BE2C (cell line): ENCODE measurements at regions not wholly inside any gene's neighbourhood (a gene's known extent, or its start where the extent isn't known, plus 50 kb on each side); places are given as distances from the start of the nearest gene placed in this dataset.

Experiments
- DNase-seq: peaks from one replicate; pipeline ENCODE4 v3.0.0-alpha.2; 2020
- H3K27me3 ChIP-seq: fragments of 250-450 bp; sonication (Bioruptor Pico); 2 replicates; pipeline ENCODE4 v1.5.1; 2020; ENCODE audit warnings: mild to moderate bottlenecking
- H3K36me3 ChIP-seq: fragments of 250-450 bp; sonication (Bioruptor Pico); 2 replicates; pipeline ENCODE4 v1.5.1; 2020; ENCODE audit warnings: mild to moderate bottlenecking
- H3K4me1 ChIP-seq: fragments of 250-450 bp; sonication (Bioruptor Pico); 2 replicates; pipeline ENCODE4 v1.5.1; 2020
- H3K4me3 ChIP-seq: 2 replicates; pipeline ENCODE4 v1.5.1; 2011; ENCODE audit warnings: low read depth, low read length
- H3K9me3 ChIP-seq: fragments of 250-450 bp; sonication (Bioruptor Pico); 2 replicates; pipeline ENCODE4 v1.5.1; 2020
- CTCF ChIP-seq: IDR thresholded peaks from 2 replicates; pipeline ENCODE4 v1.5.1; 2012; ENCODE audit warnings: mild to moderate bottlenecking, low read depth, low read length

GRCh38 chr19:31496076-31496475 is 146.8 kb upstream of the TSHZ3 start:
- no peak for DNase-seq
- H3K4me1 ChIP-seq: no peaks in the 10 kb centered on the region
- TF ChIP-seq CTCF: no peak
- no peaks in the 10 kb centered on the region for H3K36me3 ChIP-seq
- H3K27me3 ChIP-seq: no peaks in the 10 kb centered on the region
- H3K4me3 ChIP-seq: no peak overlapping the region
- no peaks in the 10 kb centered on the region for H3K9me3 ChIP-seq

DNA sequence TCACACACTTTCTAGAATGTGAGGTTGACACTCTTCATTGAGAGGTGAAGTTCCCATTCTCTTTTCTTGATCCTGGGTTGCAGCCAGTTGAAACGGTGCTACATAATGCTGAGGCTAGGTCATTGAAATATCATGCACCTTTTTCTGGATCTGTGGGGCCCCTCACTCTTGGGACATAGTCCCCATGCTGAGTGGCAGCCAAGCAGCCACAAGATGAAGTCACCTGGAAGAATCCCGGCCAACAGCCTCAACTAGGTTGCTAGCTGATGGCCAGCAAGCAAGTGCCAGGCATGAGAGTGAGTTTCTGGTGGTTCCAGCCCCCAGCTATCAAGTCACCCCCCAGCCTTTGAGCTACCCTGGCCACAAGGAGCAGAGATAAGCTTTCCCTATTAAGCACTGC is 148.5 kb upstream of the TSHZ3 start:
- no peaks in the 10 kb centered on the region for H3K4me1 ChIP-seq
- no peak for TF ChIP-seq CTCF
- H3K4me3 ChIP-seq: no peak overlapping the region
- H3K27me3 ChIP-seq: no peaks in the 10 kb centered on the region
- H3K9me3 ChIP-seq: no peaks in the 10 kb centered on the region
- DNase-seq: no peak
- no peaks in the 10 kb centered on the region for H3K36me3 ChIP-seq

DNA sequence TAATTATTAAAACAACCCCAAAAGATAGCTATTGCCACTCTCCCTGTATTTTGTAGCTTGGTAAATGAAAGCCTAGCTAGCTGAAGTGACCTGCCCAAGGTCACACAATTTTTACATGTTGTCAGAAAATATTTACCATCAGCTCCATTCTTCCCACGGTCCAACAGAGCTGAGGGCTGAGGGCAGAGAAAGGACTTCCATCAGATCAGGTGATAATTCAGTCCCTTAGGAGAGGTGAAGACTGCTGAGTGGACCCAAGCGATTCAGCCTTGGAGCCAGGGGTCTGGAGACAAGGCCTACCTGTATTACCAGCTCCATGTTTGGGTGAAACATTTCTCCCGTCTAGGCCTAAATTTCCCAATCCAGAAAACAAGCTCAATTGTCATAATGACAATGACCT is 149.5 kb upstream of the TSHZ3 start:
- Histone ChIP-seq H3K9me3 (no peaks in the 10 kb centered on the region), H3K36me3 (no peaks in the 10 kb centered on the region), H3K4me3 (no peak overlapping the region), H3K27me3 (no peaks in the 10 kb centered on the region), H3K4me1 (no peaks in the 10 kb centered on the region)
- no peak for TF ChIP-seq CTCF
- DNase-seq: no peak

DNA sequence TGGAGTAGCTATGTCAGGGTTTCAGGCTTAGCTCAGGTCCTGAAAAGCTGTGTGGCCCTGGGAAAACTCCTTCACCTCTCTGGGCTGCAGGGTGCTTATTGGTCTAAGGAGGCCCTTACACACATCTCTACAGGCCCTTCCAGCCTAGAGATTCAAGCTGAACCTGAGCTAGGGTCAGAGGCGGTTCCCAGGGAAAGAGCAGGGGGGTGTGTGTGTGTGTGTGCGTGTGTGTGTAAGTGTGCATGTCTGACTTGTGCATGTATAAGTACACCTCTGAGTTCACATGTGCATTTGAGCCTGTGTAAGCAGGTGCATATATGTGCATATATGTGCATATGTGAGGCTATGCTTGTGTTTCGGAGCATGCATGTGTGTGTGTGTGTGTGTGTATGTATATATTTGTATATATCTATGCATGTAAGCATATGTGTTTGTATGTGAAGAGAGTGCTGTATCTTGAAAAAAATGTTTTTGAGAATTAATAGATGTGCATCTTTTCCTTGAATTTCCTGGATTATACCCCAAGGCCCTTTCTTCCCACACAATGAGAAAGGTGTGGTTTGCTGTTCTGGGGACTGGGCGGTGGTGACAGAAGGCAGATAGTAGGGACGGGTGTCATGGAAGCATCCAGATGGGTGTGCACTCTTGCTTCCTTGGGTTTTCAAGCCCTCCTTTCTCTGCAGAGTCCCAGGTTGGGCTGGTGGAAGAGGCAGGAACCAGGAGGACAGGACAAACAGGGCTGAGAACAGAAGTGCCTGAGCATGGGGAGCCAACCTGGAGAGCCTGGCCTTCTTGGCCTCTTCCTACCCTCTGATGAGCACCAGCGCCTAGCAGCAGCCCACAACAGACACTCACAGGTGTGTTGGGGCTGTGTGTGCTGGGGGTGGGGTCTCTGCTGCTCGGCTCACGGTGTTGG is 150.3 kb upstream of the TSHZ3 start:
- no peak overlapping the region for H3K4me3 ChIP-seq
- no peak for DNase-seq
- no peak for TF ChIP-seq CTCF
- no peaks in the 10 kb centered on the region for H3K27me3 ChIP-seq
- H3K36me3 ChIP-seq: no peaks in the 10 kb centered on the region
- no peaks in the 10 kb centered on the region for H3K9me3 ChIP-seq
- H3K4me1 ChIP-seq: no peaks in the 10 kb centered on the region

DNA sequence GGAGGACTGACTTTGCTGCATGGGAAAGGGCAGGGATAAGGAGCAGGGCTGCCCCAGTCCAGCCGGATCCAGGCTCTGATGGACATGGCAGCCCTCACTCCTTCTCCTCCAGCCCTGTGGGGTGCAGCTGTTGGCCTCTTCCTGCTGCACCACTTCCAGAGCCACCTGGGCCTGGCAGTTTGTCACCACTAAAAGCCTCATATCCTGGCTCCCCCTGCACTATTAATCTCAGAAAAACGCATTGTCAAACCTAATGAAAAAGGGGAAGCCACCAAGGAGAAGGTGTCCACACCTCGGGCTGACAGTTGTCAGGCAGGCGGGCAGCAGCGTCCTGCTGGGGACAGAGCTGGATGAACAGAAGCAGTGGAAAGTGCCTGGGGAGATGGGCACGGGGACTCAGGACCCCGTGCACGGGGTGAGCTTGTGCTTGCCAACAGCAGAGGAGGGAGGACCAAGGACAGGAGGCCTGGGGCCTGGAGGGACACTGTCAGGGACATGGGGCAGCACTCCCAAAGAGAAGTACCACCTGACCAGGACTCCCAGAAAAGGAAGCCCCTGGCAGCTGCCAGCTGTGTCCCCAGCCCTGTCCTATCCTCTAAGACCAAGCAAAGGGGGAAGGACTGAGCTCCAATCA is 151.1 kb upstream of the TSHZ3 start:
- Histone ChIP-seq H3K36me3 (no peaks in the 10 kb centered on the region), H3K27me3 (no peaks in the 10 kb centered on the region), H3K9me3 (no peaks in the 10 kb centered on the region), H3K4me1 (no peaks in the 10 kb centered on the region), H3K4me3 (no peak overlapping the region)
- no peak for TF ChIP-seq CTCF
- no peak for DNase-seq

DNA sequence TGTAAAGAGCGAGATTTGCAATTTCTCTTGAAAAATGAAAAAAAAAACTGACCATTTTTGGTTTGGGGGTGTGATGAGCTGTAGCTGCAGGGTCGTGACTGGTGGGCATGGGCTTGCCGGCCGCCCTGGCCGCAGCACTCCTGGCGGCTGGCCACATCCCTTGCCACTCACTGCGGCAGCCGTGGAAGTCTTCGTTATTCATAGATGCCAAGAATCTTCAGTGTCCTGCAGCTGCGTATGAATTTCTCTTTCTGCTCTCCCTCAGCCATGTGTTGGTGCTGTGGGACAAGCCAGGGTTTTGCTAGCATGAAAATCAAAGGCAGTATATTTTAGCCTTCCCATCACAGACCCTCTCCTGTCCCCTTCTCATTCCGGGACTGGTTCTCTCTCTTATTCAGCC is 151.7 kb upstream of the TSHZ3 start:
- Histone ChIP-seq H3K36me3 (no peaks in the 10 kb centered on the region), H3K4me1 (no peaks in the 10 kb centered on the region), H3K9me3 (no peaks in the 10 kb centered on the region), H3K4me3 (no peak overlapping the region), H3K27me3 (no peaks in the 10 kb centered on the region)
- no peak for DNase-seq
- no peak for TF ChIP-seq CTCF
